ENCODE measurements at regions not wholly inside any gene's neighbourhood (a gene's known extent, or its start where the extent isn't known, plus 50 kb on each side); places are given as distances from the start of the nearest gene placed in this dataset.

DNA sequence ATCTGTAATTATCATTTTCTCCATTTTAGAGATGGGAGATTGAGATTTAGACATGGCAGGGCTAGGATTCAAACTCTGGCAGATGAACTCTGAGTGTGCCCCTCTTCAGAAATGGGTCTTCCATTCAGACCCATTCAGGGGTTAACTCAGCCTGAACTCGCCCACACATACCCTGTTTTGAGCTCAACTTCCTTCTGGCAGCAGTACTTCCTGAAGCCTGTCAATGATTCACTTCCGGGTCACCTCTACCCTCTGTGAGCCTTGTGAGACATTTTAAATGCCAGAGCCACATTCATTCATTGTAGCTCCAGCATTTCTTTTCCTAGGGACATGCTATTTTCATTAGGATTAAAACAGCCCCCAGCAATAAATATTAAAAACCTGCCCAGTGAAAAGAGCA, 209.3 kb upstream of the SLC24A2 start:
- no peak for DNase-seq

DNA sequence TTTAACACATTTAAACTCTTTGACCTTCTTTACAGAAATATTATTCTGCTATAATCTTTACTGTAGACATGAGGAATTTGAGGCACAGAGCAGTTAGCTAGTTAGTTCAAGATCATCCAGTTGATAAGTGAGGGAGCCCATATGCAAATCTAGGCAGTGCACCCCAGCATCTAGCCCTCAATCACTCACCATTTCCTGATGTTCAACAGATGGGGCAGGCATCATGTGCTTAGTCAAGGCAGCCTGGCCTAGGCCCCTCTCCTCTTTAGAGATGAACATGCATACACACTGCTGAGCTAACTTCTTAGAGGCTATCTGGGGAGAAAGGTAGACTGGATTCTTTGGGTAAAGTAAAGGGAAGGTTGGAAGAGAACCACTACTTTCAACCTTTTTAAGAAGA, 206.8 kb upstream of the SLC24A2 start:
- H3K4me1 ChIP-seq: no peaks in the 10 kb centered on the region
- H3K4me3 ChIP-seq (ENCODE audit: low read depth, low read length): no peak overlapping the region
- H3K9me3 ChIP-seq: no peaks in the 10 kb centered on the region
- H3K27me3 ChIP-seq: no peaks in the 10 kb centered on the region
- H3K36me3 ChIP-seq: no peaks in the 10 kb centered on the region
- TF ChIP-seq, protein P1, sequence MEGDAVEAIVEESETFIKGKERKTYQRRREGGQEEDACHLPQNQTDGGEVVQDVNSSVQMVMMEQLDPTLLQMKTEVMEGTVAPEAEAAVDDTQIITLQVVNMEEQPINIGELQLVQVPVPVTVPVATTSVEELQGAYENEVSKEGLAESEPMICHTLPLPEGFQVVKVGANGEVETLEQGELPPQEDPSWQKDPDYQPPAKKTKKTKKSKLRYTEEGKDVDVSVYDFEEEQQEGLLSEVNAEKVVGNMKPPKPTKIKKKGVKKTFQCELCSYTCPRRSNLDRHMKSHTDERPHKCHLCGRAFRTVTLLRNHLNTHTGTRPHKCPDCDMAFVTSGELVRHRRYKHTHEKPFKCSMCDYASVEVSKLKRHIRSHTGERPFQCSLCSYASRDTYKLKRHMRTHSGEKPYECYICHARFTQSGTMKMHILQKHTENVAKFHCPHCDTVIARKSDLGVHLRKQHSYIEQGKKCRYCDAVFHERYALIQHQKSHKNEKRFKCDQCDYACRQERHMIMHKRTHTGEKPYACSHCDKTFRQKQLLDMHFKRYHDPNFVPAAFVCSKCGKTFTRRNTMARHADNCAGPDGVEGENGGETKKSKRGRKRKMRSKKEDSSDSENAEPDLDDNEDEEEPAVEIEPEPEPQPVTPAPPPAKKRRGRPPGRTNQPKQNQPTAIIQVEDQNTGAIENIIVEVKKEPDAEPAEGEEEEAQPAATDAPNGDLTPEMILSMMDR (IDR thresholded peaks at IDR 0.05; ENCODE audit: low read depth, low read length): no peak
- no peak for DNase-seq

More for the DNA sequence above, 209.3 kb upstream of the SLC24A2 start:
- TF ChIP-seq, protein P1 (IDR thresholded peaks at IDR 0.05; ENCODE audit: low read depth, low read length): no peak
- H3K27me3 ChIP-seq: no peaks in the 10 kb centered on the region
- H3K9me3 ChIP-seq: no peaks in the 10 kb centered on the region
- no peaks in the 10 kb centered on the region for H3K4me1 ChIP-seq
- H3K4me3 ChIP-seq (ENCODE audit: low read depth, low read length): no peak overlapping the region
- H3K36me3 ChIP-seq: no peaks in the 10 kb centered on the region

DNA sequence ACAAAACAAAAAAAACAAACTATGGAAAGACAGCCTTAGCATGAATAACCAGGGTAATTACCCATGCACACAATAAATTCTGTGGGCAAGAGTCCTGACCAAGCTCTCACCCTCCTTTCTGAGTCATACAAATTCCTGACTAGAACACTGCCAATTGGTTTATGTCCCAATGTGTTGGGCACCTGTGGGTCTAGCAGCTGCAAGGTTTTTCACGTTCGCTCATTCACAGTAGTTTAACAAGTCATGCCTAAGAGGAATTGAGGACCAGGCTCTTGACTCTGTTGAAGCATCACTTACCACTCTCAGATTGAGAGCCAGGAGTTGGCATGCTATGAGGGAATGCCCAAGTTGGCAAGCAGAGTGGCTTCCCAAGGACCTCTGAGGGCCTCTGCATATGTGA, 205.5 kb upstream of the SLC24A2 start:
- Histone ChIP-seq H3K4me3 (ENCODE audit: low read depth, low read length) (no peak overlapping the region), H3K27me3 (no peaks in the 10 kb centered on the region), H3K36me3 (no peaks in the 10 kb centered on the region), H3K4me1 (no peaks in the 10 kb centered on the region), H3K9me3 (no peaks in the 10 kb centered on the region)
- TF ChIP-seq, protein P1 (IDR thresholded peaks at IDR 0.05; ENCODE audit: low read depth, low read length): no peak
- DNase-seq: no peak

DNA sequence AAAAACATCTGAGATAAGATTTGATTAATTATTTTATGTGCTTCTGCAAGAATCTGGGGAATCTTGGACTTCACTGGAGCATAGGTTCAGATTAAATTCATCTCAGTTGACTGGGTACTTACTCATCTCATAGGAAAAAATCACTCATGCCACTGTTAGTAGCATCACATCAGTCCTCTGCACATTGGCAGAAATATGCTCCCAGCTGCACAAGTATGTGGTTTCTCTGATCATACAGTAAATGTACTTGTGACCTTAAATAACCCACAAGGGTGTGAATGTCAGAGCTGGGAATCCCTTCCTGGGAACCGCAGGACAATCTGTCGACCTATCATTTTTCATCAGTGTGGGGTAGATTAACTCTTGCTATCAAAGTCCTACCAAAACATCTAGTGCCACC, 203.7 kb upstream of the SLC24A2 start:
- H3K27me3 ChIP-seq: no peaks in the 10 kb centered on the region

DNA sequence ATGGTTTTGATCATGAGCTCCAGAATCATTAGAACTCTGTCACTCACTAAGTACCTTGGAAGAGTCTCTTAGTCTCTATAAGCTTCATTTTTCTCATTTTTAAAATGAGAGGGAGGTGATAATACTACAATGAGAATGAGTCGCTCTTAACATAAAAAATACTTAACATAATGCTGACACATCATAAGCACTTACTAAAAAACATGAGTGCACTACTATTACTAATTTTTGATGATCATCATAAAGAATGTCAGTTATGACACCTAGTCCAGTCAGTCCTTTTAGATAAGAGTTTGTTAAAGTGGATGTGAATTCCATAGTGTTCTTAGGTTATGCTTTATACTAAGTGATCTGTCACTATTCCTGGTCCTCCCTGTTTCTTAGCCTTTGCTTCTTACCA, 200.4 kb upstream of the SLC24A2 start:
- TF ChIP-seq, protein P1 (IDR thresholded peaks at IDR 0.05; ENCODE audit: low read depth, low read length): no peak
- Histone ChIP-seq H3K9me3 (no peaks in the 10 kb centered on the region), H3K36me3 (no peaks in the 10 kb centered on the region)

More for the DNA sequence above, 203.7 kb upstream of the SLC24A2 start:
- no peaks in the 10 kb centered on the region for H3K9me3 ChIP-seq
- no peak for DNase-seq
- H3K36me3 ChIP-seq: no peaks in the 10 kb centered on the region
- TF ChIP-seq, protein P1 (IDR thresholded peaks at IDR 0.05; ENCODE audit: low read depth, low read length): no peak
- no peaks in the 10 kb centered on the region for H3K4me1 ChIP-seq
- H3K4me3 ChIP-seq (ENCODE audit: low read depth, low read length): no peak overlapping the region

DNA sequence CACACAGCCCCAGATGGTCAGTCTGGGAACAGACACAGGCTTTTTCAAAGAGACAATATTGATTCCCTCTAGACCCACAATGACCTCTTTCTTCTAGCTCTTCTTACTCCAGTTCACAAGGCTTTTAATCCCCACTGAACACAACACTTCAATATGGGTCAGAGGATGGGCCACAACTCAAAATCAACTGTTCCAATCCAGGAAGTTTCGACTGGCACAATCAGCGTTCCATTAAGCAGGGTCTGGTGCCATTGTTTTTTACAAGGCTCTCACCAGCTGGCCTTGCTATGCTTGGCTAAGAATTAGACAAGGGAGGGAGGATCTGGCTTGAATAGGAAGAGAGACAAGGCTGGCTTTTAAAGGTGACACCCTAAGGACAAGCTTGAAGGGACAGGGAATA, 199.4 kb upstream of the SLC24A2 start:
- Histone ChIP-seq H3K36me3 (no peaks in the 10 kb centered on the region), H3K9me3 (no peaks in the 10 kb centered on the region), H3K4me3 (ENCODE audit: low read depth, low read length) (no peak overlapping the region), H3K27me3 (no peaks in the 10 kb centered on the region), H3K4me1 (no peaks in the 10 kb centered on the region)
- TF ChIP-seq, protein P1 (IDR thresholded peaks at IDR 0.05; ENCODE audit: low read depth, low read length): no peak
- DNase-seq: no peak

More for the DNA sequence above, 200.4 kb upstream of the SLC24A2 start:
- no peak overlapping the region for H3K4me3 ChIP-seq (ENCODE audit: low read depth, low read length)
- H3K4me1 ChIP-seq: no peaks in the 10 kb centered on the region
- no peak for DNase-seq
- H3K27me3 ChIP-seq: no peaks in the 10 kb centered on the region

Data from BE2C (cell line).